H9 (cell line): ENCODE measurements at regions not wholly inside any gene's neighbourhood (a gene's known extent, or its start where the extent isn't known, plus 50 kb on each side); places are given as distances from the start of the nearest gene placed in this dataset.
A peak's percentile ranks its signal among the peaks of the same experiment; 100 is the strongest.

ENCODE experiments used
- DNase-seq: peaks from one replicate; pipeline ENCODE4 v3.0.0-alpha.2; 2017
- H2AFZ ChIP-seq: one replicate; pipeline ENCODE4 v1.6.1; 2013; ENCODE audit warnings: mild to moderate bottlenecking, low read length, control low read depth, moderate library complexity
- H2AK5ac ChIP-seq: 2 replicates; pipeline ENCODE4 v1.6.1; 2013; ENCODE audit warnings: low read length, control low read depth, mixed read lengths; ENCODE audit not compliant: insufficient read length
- H2BK120ac ChIP-seq: one replicate; pipeline ENCODE4 v1.6.1; 2013; ENCODE audit warnings: low read depth, mild to moderate bottlenecking, low read length, control low read depth, inconsistent platforms; ENCODE audit not compliant: poor library complexity, severe bottlenecking
- H2BK12ac ChIP-seq: 2 replicates; pipeline ENCODE4 v1.6.1; 2013; ENCODE audit warnings: low read length, control low read depth, mixed read lengths, low read depth; ENCODE audit not compliant: insufficient read length
- H2BK15ac ChIP-seq: 2 replicates; pipeline ENCODE4 v1.6.1; 2013; ENCODE audit warnings: low read depth, low read length, control low read depth
- H2BK20ac ChIP-seq: one replicate; pipeline ENCODE4 v1.6.1; 2013; ENCODE audit warnings: low read depth, mild to moderate bottlenecking, low read length, control low read depth, inconsistent platforms; ENCODE audit not compliant: poor library complexity, severe bottlenecking
- H2BK5ac ChIP-seq: 2 replicates; pipeline ENCODE4 v1.6.1; 2013; ENCODE audit warnings: low read length, control low read depth, mixed read lengths; ENCODE audit not compliant: insufficient read length
- H3K14ac ChIP-seq: 2 replicates; pipeline ENCODE4 v1.6.1; 2013; ENCODE audit warnings: low read length, control low read depth; ENCODE audit not compliant: insufficient read depth
- H3K18ac ChIP-seq: 2 replicates; pipeline ENCODE4 v1.6.1; 2013; ENCODE audit warnings: low read depth, mild to moderate bottlenecking, mixed read lengths, low read length, control low read depth; ENCODE audit not compliant: insufficient read length
- H3K23ac ChIP-seq: 2 replicates; pipeline ENCODE4 v1.6.1; 2013; ENCODE audit warnings: low read length, control low read depth, mixed read lengths, low read depth; ENCODE audit not compliant: insufficient read length
- H3K23me2 ChIP-seq: 2 replicates; pipeline ENCODE4 v1.6.1; 2013; ENCODE audit warnings: low read depth, mild to moderate bottlenecking, mixed read lengths, low read length, control low read depth; ENCODE audit not compliant: insufficient read length, poor library complexity, severe bottlenecking
- H3K27ac ChIP-seq: 2 replicates; pipeline ENCODE4 v1.5.1; 2013; ENCODE audit warnings: low read length, control low read depth, mixed read lengths, low read depth; ENCODE audit not compliant: insufficient read length
- H3K27me3 ChIP-seq: 2 replicates; pipeline ENCODE4 v1.6.1; 2013; ENCODE audit warnings: low read length, control low read depth, inconsistent platforms; ENCODE audit not compliant: insufficient read depth
- H3K4ac ChIP-seq: 2 replicates; pipeline ENCODE4 v1.6.1; 2013; ENCODE audit warnings: low read depth, mild to moderate bottlenecking, control low read depth, inconsistent platforms, low read length, moderate library complexity
- H3K4me1 ChIP-seq: 2 replicates; pipeline ENCODE4 v1.6.1; 2013; ENCODE audit warnings: low read length, control low read depth, inconsistent platforms; ENCODE audit not compliant: insufficient read depth
- H3K4me2 ChIP-seq: 2 replicates; pipeline ENCODE4 v1.6.1; 2013; ENCODE audit warnings: low read length, control low read depth, mixed read lengths; ENCODE audit not compliant: insufficient read length, insufficient read depth
- H3K56ac ChIP-seq: 2 replicates; pipeline ENCODE4 v1.6.1; 2013; ENCODE audit warnings: low read depth, mild to moderate bottlenecking, mixed read lengths, low read length, control low read depth; ENCODE audit not compliant: insufficient read length
- H3K79me1 ChIP-seq: 2 replicates; pipeline ENCODE4 v1.6.1; 2013; ENCODE audit warnings: low read depth, mild to moderate bottlenecking, moderate library complexity, low read length, control low read depth, inconsistent platforms; ENCODE audit not compliant: insufficient read depth, poor library complexity, severe bottlenecking
- H3K79me2 ChIP-seq: 2 replicates; pipeline ENCODE4 v1.6.1; 2013; ENCODE audit warnings: low read length, control low read depth, inconsistent platforms; ENCODE audit not compliant: insufficient read depth
- H3K9ac ChIP-seq: 2 replicates; pipeline ENCODE4 v1.6.1; 2013; ENCODE audit warnings: low read length, control low read depth, mixed read lengths; ENCODE audit not compliant: insufficient read length; ENCODE audit errors: extremely low read depth
- H3K9me3 ChIP-seq: one replicate; pipeline ENCODE4 v1.6.1; 2013; ENCODE audit warnings: low read depth, low read length, inconsistent platforms; ENCODE audit not compliant: control insufficient read depth
- H3T11ph ChIP-seq: one replicate; pipeline ENCODE4 v1.6.1; 2013; ENCODE audit warnings: mild to moderate bottlenecking, low read length, control low read depth, inconsistent platforms
- H4K20me1 ChIP-seq: one replicate; pipeline ENCODE4 v1.6.1; 2013; ENCODE audit not compliant: control insufficient read depth, insufficient read length, insufficient read depth
- H4K5ac ChIP-seq: 2 replicates; pipeline ENCODE4 v1.6.1; 2013; ENCODE audit warnings: low read depth, mild to moderate bottlenecking, mixed read lengths, low read length, control low read depth; ENCODE audit not compliant: insufficient read length
- H4K8ac ChIP-seq: replicated peaks from 2 replicates; pipeline ENCODE4 v1.6.1; 2013; ENCODE audit warnings: low read length, control low read depth, mixed read lengths, low read depth; ENCODE audit not compliant: insufficient read length
- H4K91ac ChIP-seq: 2 replicates; pipeline ENCODE4 v1.6.1; 2013; ENCODE audit warnings: low read depth, mild to moderate bottlenecking, moderate library complexity, mixed read lengths, low read length, control low read depth; ENCODE audit not compliant: insufficient read length
- H3K27ac Mint-ChIP-seq, 3 experiments: 2 replicates in 2 of 3; 3 replicates in 1 of 3; pipeline ENCODE4 v1.8.0; 2020 to 2021; ENCODE audit warnings: mixed read lengths in 3 of 3, mild to moderate bottlenecking in 1 of 3, moderate library complexity in 1 of 3
- H3K27me3 Mint-ChIP-seq: 2 replicates; pipeline ENCODE4 v1.8.0; 2021; ENCODE audit warnings: low read depth, mild to moderate bottlenecking, moderate library complexity, mixed read lengths
- H3K36me3 Mint-ChIP-seq, 3 experiments: 2 replicates in 2 of 3; 3 replicates in 1 of 3; pipeline ENCODE4 v1.8.0; 2020 to 2021; ENCODE audit warnings: low read depth in 3 of 3, mixed read lengths in 3 of 3; ENCODE audit not compliant: insufficient read depth in 1 of 3
- H3K4me1 Mint-ChIP-seq, 2 experiments: 2 replicates each; pipeline ENCODE4 v1.8.0; 2020; ENCODE audit warnings: mixed read lengths in 2 of 2
- H3K4me3 Mint-ChIP-seq, 2 experiments: 2 replicates in 1 of 2; 3 replicates in 1 of 2; pipeline ENCODE4 v1.8.0; 2020 to 2021; ENCODE audit warnings: mild to moderate bottlenecking in 2 of 2, mixed read lengths in 2 of 2, moderate library complexity in 1 of 2
- H3K9me3 Mint-ChIP-seq, 2 experiments: 2 replicates in 1 of 2; 3 replicates in 1 of 2; pipeline ENCODE4 v1.8.0; 2020; ENCODE audit warnings: mild to moderate bottlenecking in 2 of 2, mixed read lengths in 2 of 2, moderate library complexity in 1 of 2
- TF ChIP-seq, protein P1 (sequence below): fragments of 200-600 bp; sonication (generic); conservative IDR thresholded peaks from 3 replicates; pipeline ENCODE4 v1.8.0; 2021; ENCODE audit warnings: antibody characterized with exemption, mild to moderate bottlenecking

DNA sequence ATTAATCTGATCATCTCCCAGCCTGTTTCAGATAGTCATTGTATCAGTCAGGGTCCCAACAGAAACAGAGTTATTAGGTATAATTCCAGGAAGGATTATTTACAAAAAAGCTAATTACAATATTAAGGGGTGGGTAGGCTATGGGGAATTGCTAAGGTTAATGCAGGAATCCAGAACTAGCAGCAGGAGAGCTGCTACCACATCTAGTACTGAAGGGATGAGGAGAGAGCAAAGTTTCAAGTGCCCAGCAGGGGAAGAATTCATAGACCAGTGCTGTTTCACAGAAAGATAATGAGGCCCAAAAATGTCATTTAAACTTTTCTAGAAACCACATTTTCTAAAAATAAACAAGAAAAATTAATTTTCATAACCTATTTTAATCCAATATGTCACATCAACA is 284.2 kb downstream of the HACE1 start:
- Histone ChIP-seq H3T11ph (no peak overlapping the region), H3K14ac (no peak overlapping the region), H3K79me2 (no peaks in the 10 kb centered on the region), H2AK5ac (no peak overlapping the region), H3K4me1 (peaks cover 3% of the 10 kb centered on the region; the same call in 1 of the 2 replicates), H3K23me2 (no peaks in the 10 kb centered on the region), H2AFZ (no peak overlapping the region), H4K20me1 (no peaks in the 10 kb centered on the region), H2BK120ac (no peak overlapping the region), H2BK15ac (no peak overlapping the region), H2BK12ac (no peak overlapping the region), H2BK20ac (no peak overlapping the region), H3K23ac (no peak overlapping the region), H3K27me3 (no peaks in the 10 kb centered on the region), H3K9me3 (no peaks in the 10 kb centered on the region), H3K27ac (no peak overlapping the region), H3K4ac (no peak overlapping the region), H3K4me2 (no peak overlapping the region), H3K9ac (no peak overlapping the region), H4K8ac (no peak overlapping the region), H3K79me1 (no peaks in the 10 kb centered on the region), H4K5ac (no peak overlapping the region), H3K56ac (no peak overlapping the region), H2BK5ac (no peak overlapping the region), H3K18ac (no peak overlapping the region), H4K91ac (no peak overlapping the region)
- H3K4me3 Mint-ChIP-seq, result no peak overlapping the region
- peak overlapping the region in 1 of 3 experiments; percentile 87; a peak in 1 of 7 replicates for H3K27ac Mint-ChIP-seq
- no peak for DNase-seq
- H3K4me1 Mint-ChIP-seq, result peaks cover 8 to 22% of the 10 kb centered on the region in 2 experiments
- H3K36me3 Mint-ChIP-seq, result no peaks in the 10 kb centered on the region; a peak in 1 of 7 replicates
- no peaks in the 10 kb centered on the region for H3K9me3 Mint-ChIP-seq
- TF ChIP-seq, protein P1, sequence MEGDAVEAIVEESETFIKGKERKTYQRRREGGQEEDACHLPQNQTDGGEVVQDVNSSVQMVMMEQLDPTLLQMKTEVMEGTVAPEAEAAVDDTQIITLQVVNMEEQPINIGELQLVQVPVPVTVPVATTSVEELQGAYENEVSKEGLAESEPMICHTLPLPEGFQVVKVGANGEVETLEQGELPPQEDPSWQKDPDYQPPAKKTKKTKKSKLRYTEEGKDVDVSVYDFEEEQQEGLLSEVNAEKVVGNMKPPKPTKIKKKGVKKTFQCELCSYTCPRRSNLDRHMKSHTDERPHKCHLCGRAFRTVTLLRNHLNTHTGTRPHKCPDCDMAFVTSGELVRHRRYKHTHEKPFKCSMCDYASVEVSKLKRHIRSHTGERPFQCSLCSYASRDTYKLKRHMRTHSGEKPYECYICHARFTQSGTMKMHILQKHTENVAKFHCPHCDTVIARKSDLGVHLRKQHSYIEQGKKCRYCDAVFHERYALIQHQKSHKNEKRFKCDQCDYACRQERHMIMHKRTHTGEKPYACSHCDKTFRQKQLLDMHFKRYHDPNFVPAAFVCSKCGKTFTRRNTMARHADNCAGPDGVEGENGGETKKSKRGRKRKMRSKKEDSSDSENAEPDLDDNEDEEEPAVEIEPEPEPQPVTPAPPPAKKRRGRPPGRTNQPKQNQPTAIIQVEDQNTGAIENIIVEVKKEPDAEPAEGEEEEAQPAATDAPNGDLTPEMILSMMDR, result no peak; the same call in 2 of the 3 replicates
- no peaks in the 10 kb centered on the region for H3K27me3 Mint-ChIP-seq
